ENCODE measurements at regions not wholly inside any gene's neighbourhood (a gene's known extent, or its start where the extent isn't known, plus 50 kb on each side); places are given as distances from the start of the nearest gene placed in this dataset.

DNA sequence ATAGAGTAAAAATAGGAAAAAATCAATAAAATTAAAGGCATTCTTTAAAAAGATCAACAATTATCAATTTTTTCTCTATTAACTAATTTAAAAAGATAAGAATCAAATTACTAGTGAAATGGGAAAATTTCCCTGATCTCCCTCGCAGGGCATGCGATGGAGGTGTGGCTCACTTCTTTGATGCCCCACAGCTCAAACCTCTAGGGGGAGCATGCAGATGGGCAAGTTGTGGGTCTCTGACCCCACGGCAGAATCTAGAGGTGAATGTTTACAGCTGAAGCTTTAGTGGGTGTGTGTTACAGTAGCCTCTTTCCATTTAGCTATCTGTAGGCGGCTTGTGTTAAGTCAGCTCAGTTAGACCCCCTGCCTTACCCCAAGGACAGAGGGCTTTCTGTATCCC is 1348.8 kb downstream of the PCDH18 start:
- TF ChIP-seq CTCF (conservative IDR thresholded peaks at IDR 0.05) = no peak
- no peak for TF ChIP-seq EZH2 (IDR thresholded peaks at IDR 0.05; ENCODE audit: low read depth)

Data from PC-9 (cell line).